Umbilical cord (tissue), 1 donor: ENCODE measurements at regions not wholly inside any gene's neighbourhood (a gene's known extent, or its start where the extent isn't known, plus 50 kb on each side); places are given as distances from the start of the nearest gene placed in this dataset.
"Not testable (repeated sequence)": the region's sequence is repeated elsewhere in the genome, so short reads cannot be mapped to it uniquely, and the experiment has no call there.

Experiments
- DNase-seq: peaks from one replicate; pipeline ENCODE4 v3.0.0-alpha.2; 2015; ENCODE audit warnings: low spot score

DNA sequence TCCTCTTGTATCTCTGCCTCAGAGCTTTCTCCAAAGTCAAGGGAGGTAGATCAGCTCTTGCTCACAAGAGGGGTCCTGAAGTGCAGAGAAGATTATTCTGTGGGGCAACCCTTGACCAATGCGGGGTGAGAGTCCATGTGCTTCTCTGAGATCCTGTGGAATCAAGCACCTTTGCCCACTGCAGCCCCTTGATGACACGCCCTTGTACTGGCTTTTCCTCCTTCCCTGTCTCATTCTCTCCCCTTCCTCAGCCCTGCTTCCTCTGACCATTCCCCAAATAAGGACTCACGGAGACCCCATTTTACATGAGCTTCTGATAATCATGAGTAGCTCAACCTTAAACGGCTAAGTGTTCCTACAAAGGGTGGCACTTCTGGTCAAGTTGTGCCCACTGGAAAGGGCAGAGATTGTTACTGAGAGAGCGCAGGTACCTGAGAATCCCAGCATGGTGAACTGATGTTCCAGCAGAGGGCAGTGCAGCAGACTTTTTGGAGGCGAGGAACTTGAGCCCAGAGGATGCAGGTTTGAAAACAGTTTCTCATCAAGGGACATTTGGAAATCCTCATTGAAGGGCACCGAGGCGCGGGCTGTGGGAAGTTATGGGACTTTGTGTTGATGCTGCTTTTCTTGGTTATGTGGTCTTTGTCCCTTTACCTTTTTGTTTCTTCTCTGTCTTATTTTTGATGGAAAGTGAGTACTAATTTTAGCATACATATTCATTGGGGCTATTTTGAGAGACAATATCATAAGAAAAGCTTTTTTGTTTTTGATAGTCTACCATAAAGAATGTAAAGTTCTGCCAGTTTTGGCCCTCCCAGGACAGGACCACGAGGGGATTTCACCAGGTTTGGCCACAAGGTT, 201.3 kb downstream of the RBM46 start:
- peak; percentile 61 for DNase-seq

DNA sequence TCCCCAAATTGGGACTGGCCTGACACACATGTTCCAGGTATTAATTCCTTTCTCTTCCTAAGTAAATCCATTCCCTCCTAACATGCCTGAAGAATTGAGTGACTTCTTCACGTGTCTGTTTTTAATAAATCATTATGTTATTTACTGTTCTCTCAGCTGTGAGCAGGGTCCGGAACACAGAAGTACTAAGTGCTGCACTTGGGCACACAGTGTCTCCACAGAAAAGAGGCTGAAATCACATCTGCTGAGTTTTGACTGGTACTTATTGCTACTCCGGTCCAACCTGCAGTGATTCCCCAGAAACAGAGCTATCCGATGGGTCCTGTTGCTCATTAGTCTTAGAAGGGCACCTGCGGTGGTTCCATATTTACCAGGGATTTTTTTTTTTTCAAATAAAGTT, 202.6 kb downstream of the RBM46 start:
- DNase-seq = no peak

DNA sequence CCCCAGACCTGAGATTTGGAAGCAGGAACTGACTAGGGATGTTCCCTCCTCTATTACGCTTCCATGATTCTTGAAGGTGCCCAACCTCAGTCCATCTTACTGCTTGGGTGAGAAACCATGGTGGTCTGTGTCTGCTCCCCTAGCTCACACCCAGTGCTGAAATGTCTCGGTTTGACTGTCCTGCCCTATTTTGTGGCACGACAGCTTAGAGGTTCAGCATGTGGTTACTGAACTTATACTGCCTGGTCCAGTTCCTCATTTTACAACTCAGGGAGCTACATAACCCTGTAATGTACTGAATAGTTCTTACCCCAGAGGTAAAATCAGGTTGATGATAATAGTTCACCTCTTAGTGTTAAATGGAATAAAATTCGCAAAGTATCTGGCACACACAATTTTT, 203.1 kb downstream of the RBM46 start:
- no peak for DNase-seq

DNA sequence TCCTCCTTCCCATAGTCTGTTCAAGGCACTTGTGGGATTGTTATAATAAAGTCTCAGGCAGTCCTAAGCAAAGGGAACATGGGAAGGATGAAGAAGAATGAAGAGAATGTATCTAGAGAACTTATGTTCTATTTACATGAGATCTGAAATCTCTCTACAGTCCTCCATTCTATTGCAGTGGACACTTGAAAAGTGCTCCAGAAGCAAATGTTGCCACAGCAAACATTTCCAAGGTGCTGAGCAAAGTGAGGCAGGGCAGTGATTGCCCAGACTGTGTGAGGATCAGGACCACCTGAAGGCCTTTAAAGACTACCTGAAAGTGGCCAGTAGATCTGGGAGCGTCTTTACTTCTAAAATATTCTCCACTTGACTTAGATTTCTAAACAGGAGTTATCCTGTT, 203.5 kb downstream of the RBM46 start:
- no peak for DNase-seq

DNA sequence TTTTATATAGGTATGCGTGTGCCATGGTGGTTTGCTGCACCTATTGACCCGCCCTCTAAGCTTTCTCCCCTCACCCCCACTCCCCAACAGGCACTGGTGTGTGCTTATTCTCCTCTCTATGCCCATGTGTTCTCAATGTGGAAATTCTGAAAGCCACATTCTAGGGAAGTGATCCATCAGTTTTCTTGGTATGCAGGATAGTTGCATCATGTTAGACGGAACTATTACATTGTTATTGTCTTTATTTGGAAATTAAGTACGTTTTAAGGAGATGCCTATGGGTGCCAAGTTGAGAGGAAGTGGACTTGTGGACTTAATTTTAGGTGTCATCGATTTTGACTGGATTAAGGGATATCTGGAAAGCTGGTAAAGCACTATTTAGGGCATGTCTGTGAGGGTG, 204.6 kb downstream of the RBM46 start:
- no peak for DNase-seq

DNA sequence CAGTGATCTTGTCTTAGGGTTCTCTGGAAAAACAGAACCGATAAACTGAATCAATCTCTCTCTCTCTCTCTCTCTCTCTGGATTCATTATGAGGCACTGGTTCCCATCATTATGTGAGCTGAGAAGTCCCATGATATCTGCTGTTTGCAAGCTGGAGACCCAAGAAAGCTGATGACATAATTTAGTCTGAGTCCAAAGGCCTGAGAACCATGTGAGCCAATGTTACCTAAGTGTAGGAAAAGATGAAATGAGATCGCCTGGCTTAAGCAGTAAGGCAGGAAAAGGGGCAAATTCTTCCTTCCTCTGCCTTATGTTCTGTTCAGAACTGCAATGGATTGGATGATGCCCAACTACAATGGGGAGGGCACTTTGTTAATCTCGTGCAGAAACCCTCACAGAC, 207.4 kb downstream of the RBM46 start:
- DNase-seq = no peak

DNA sequence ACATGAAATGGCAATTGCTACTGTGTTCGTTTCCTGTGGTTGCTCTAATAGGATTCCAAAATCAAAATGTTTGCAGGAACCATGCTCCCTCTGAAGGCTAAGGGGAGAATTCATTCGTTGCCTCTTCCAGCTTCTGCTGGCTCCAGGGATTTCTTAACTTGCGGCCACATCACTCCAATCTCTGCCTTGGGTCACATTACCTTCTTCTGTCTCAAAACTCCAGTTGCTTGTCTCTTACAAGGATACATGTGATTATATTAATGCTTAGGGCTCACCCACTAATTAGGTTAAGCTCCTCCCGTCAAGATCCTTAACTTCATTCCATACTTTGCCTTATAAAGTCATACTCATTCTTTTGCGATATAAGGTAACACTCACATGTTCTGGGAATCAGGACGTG, 208.4 kb downstream of the RBM46 start:
- DNase-seq = no peak

DNA sequence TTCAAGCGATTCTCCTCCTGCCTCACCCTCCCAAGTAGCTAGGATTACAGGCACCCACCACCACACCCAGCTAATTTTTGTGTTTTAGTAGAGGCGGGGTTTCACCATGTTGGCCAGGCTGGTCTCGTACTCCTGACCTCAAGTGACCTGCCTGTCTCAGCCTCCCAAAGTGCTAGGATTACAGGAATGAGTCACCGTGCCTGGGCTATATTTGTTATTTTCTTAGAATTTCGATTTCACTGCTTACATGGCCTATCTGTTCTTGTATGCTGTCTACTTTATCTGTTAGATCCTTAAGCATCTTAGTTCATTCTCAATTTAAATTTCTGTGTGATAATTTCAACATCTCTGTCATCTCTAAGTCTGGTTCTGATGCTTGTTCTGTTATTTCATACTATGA, 210.6 kb upstream of the NPY2R start:
- not testable (repeated sequence) for DNase-seq

DNA sequence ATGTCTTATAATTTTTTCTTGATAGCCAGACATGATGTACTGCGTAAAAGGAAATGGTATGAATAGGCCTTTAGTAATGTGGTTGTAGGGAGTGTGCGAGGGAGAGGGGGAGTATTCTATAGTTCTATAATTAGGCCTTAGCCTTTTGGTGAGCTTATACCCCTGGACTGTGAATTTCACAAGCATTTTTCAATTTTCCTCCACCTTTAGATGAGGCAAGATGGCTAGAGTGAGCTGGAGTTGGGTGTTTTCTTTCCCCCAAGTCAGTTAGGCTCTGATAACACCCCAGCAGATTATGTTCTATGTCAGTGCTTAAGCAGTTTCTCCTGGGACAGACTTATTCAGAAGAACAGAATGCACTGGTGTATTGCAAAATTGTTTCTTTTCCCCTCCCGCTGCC, 210.2 kb upstream of the NPY2R start:
- no peak for DNase-seq

DNA sequence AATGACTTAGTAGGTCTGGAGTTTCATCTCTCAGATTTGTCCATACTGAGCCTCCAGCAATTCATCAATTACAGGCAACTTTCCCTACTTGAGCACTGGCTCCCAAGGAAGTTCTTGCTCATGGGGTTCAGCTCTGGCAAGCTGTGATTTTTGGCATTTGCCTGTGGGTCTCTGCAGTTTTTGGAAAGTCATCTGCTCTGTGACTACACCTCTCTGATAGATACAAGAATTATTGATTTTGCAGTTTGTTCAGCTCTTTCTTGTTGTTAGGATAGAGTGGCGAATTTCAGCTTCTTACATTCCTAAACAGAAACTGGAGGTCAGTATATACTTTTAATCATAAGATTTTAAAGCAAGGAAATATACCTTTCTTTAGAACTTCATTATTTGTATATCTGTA, 209.7 kb upstream of the NPY2R start:
- DNase-seq = no peak

DNA sequence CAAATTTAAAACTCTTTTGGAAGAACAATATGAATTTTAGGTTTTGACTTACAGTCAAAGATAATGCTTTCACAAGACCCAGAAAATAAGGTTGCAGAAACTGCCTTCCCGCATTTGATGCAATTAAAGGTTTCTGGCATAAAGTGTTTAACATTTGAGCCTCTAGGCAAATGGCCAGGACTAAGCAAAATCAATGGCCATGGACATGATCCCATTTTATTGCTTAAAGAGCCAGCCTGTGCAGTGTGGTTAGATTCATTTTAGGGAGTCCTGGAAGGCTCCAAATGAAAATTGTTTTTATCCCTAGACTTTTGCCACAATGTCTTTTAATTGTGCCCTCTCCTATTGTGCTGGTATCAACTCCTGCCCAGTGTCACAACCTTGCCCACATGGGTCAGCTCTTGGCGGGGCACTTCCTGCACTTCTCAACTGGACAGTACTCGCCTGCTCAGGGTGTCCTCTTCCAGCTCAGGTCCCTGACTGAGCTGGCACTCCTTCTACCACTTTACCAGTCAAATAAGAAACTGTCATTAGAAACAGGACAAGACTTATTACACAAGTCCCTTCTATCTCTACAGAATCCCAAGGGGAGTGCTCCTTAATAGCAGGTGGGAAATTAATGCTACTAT, 208.4 kb upstream of the NPY2R start:
- DNase-seq = no peak

DNA sequence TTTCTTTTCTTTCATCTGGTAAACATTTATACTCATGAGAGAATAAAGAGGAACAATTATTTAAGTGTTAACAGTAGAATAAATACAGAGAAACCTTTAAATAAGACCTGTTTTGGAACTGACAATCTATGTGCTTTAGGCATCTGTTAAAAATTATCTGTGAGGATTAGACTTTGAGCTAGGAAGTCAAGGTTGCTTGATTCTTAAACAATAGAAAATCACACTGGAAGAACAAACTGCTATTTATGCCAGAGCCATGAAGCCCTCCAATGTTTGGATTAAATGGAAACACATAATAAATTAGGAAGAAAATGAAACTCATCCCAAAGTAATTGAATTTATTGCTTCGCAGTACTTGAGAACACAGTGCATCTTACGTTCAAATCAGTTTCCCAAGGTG, 207.2 kb upstream of the NPY2R start:
- DNase-seq = no peak

DNA sequence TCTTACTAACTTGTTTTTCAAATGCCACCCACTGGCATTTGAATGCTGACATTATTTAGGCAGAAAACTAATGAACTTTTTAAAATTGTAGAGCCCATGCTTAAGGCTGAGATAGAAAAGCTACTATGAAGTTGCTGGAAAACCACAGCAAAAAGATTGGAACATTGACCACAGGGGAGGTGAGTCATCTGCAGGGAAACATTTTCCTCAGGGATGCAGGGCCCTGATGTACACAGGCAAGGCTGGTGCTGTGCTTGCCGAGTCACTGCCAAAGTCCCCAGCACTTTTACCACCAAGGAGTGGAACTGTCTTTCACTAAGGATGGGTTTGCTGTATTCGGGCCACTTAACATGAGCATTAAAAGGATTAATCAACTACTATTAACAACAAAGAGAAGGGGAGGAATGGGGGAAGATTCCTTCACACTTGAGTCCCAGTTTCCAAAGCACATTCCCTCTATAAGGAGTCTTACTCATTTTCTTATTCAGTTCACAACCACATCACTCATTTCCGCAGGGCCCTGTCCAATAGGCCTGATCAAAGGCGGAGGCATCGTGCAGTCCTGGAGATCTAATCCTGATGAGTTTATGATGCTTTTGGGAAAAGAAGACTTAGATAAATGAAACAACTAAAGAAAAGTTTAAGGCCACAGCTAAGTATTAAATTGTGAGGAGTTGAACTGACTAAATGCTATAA, 202.9 kb upstream of the NPY2R start:
- no peak for DNase-seq

DNA sequence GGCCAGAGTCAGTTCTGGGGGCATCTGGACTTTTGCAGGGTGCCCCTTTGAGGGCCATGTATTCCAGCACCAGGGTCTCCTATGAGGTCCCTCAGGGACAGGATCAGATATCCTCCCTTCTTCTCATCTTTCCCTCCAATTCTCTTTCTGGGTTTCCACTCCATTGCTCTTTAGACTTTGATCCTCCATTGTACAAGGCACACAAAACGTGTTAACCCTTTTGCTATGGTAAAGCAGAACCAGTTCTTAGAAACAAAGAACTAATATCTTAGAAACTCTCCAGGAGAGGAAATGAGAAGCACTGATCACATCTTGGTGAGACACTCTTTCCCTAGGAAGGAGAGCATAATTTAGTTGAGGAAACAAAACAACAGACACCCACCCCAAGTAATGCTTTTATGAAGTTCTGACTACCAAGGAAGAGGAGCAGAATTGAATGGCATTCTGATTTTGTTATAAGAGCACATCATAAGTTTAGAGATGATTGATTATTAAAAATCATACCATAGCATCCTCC, 200.7 kb upstream of the NPY2R start:
- no peak for DNase-seq

DNA sequence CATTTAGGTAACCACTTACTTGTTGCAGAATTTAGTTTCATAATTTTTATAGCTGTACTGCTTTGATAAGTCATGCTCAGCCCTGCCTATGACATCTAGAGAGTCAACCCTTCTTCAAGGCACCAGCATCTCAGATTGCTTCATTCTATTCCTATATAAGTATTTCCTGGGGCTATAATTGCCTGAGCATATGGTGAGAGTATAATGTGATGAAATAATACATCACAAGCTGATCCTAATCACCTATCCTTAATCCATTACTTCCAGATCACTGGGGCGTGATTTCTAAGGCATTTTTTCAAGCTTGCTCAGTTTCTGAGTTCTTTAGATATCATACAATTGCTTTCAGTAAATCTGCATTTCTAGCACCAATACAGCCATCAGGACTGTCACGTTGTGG, 200.0 kb upstream of the NPY2R start:
- DNase-seq = no peak

DNA sequence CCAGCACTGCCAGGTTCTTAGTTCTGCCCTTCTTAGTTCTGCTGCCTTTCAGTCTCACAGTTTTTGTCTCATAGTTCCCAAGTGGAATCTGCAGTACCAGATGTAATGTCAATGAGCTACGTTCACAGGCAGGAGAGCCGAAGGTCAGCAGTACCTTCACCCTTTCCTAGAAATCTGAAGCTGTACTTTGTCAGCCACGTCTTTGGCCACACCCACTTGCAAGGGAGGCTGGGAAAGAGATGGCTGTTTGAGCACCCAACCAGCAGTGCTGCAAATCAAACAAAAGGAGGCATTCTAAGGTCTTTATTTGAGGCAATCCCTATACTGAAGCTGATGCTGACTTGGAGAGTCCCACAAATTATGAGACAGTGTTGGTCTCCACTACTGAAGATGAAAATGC, 199.1 kb upstream of the NPY2R start:
- DNase-seq = no peak

DNA sequence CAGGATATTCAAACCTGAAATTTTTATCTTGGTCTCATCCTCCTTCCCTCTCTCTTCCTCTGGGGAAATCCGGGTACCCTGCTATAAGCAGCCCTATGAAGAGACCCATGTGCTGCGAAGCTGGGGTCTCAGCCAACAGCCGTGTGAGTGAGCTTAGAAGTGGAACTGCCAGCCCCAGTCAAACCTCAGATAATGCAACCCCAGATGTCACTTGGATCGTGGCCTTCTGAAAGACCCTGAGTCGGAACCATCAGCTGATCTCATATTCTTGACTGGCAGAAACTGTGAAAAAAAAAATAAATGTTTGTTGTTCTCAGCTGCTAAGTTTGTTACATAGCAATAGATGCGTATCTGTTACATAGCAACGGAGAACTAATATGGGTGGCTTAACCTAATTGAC, 198.1 kb upstream of the NPY2R start:
- no peak for DNase-seq

DNA sequence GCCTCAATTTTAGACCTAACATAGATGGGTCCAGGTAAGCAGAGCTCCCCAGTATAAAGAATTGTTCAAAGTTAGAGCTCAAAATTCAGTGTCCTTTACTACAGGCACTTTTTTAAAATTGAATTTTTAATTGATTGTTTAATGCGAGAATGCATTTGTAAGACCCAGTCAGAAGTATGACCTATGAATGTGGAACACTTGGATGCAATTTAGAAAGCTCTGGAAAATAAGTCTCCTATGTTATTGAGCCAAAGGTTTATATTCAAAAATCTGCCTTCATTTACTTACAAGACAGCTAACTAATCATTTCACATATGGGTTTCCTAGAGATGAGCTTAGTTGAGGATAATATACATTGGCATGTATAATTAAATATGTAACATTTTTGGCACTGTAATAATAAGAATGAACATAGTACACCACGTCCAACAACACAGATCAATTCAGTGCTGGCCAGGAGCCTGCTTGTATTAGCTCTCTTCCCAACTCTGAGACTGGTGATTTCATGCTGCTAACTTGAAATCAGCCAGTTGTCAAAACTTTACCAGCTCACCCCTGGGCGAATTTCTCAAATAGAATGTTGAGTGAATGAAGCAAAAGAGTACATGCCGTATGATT, 197.2 kb upstream of the NPY2R start:
- no peak for DNase-seq

DNA sequence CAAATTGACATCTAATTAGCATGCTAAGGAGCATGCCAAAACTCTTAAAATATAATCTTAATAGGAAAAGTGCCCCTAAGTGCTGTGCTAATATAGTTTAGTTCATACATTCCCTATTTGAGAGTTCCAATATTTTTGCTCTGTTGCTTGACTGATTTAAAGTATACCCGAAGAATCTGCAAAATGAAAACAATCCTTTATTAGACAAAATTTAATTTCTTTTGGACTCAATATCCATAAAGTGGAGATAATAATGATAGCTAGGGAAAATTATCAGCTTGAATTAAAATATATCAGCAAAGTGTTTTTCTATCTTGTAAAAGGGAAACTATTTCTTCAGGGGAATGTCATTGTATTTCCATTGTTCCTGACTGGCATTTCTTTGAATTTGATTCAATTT, 196.0 kb upstream of the NPY2R start:
- no peak for DNase-seq

DNA sequence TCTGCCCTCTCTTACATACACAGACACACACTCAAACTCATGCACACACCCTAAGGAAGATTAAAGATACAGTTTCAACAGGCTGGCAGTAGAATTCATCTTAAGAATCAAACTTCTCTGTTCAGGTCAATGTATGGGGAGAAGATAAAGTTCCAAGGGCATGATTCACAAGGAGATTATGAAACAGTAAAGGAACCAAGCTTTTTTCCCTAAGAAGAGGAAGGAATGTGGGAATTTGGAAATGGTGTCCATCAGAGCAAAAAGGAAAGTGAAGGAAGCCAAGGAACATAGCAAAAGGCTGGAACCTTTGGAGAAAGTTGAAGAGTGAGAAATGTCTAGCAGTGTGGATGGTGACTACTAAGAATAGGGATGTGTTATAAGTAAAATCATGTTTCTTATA, 191.0 kb upstream of the NPY2R start:
- no peak for DNase-seq

DNA sequence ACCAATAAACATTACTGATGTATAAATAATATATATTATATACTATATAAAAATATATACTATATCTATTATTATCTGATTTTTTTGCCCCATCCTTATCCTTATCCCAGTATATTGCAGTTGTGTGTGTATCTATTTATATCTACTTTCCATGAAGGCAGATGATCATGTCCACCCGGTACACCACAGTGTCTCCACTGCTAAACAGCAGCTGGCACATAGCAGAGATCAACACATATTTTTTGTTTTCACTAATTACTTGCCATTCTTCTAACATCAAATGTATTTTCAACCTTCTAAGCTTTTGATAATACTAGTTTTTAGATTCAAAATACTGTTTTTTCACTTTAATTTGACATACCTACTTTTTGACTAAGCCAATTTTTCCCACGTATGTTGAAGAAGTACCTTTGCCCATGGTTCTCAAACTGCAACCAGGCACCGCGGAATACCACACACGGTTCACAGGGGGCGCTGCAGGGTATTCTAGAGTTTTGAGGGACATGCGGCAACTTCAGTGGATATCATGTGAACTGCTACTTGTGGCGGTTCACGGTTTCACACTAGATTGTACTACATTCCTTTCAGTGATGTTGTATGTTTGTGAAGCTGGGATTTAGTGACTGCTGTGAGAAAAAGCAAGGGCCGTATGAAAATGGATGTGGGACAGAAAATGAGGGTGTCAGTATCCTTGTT, 182.5 kb upstream of the NPY2R start:
- peak; percentile 37 for DNase-seq

DNA sequence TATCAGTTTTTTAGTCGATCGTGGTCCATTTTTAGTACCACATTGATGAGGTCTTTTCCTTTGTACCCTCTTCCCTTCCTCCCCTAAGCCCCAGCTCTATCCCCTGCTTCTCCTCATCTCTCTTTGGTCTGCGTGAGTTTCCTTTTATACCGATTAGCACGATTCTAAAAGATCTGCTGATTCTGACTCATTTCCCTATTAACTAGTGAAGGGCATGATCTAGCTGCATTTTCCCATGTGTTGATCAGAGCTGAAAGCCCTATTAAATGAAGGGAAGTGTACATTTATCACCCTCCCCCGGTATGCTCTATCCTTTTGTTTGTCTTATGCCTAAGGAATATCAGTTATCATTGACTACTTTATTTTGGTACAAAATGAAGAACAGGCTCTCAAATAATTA, 181.7 kb upstream of the NPY2R start:
- no peak for DNase-seq
